ENCODE measurements at regions not wholly inside any gene's neighbourhood (a gene's known extent, or its start where the extent isn't known, plus 50 kb on each side); places are given as distances from the start of the nearest gene placed in this dataset.
A peak's percentile ranks its signal among the peaks of the same experiment; 100 is the strongest.
"Not testable (repeated sequence)": the region's sequence is repeated elsewhere in the genome, so short reads cannot be mapped to it uniquely, and the experiment has no call there.

DNA sequence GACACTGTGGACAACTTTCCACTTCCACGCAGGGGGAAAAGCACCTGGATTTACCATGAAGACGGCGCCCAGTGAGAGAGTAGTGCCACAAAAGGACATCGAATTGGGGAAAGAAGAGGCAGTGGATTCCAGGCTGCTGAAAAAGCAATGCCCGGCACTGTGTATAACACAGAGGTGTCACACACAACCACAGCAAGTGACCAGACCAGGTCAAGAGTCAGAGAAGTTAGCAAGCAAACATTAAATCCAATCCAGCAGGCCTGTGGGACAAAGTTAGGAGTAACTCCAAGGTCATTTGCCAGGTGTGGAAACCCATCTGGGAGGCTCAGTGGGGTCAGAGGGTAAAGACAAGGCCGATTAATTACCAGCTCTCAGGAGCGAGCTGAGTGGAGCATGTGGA, 227.6 kb downstream of the BCL2L11 start:
- DNase-seq; H3K27me3 ChIP-seq (ENCODE audit: control insufficient read depth in 3 of 3, insufficient read depth in 3 of 3, low read length in 2 of 3); H3K9ac ChIP-seq (ENCODE audit: insufficient read depth in 1 of 2, low read length in 2 of 2); H3K4me3 ChIP-seq; H3K36me3 ChIP-seq (ENCODE audit: control insufficient read depth in 4 of 4, insufficient read depth in 4 of 4, low read length in 4 of 4); ATAC-seq (ENCODE audit: insufficient read depth, low FRiP score); H3K27ac ChIP-seq (ENCODE audit: low read depth in 1 of 2, low read length in 1 of 2); H3K4me1 ChIP-seq (ENCODE audit: control insufficient read depth in 5 of 5, insufficient read depth in 5 of 5, low read length in 5 of 5); H3K9me3 ChIP-seq (ENCODE audit: control insufficient read depth in 4 of 4, insufficient read depth in 3 of 4, low read length in 3 of 4): not testable (repeated sequence)
- 80% methylated on average over 1 of the region's 7 CpGs; no CpG with 5 or more reads in 1 of the 2 donors for WGBS, 2 donors

DNA sequence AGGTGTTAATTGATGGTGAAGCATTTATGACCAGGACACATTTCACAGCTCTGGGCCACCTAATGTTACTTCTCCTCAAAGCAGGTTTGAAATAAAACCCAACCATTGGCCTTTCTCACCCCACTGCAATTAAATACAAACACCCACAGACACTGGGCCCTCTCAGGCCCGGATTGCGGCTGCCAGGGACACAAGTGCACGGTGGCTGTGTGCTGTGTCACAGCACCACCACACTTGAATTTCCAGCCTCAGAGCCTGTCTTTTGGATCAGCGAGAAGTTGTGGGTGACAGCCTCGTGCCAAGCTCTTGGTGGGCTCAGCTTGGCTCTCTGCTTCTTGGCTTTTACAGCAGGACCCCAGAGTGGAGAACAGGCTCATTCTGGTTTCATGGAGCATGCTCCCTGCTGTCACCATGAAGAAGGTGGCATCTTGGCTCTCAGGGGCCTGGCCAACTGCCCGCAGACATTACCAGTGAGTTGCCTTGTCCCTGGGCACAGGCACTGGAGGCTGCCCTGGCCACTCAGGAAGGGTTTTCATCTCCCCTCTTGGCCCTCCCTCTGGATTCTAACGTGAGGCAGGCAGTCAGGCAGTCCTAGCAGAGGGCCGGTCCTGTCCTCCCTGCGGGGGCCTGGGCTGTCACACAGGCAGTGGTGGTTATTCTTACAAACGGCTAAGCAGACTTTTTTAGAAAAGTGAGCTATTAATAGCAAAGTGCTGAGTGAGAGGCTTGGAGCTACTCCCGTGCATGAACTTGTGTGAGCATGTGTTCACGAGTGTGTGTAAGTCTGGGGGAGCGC, 234.5 kb downstream of the BCL2L11 start:
- H3K4me1 ChIP-seq (ENCODE audit: control insufficient read depth in 5 of 5, insufficient read depth in 5 of 5, low read length in 5 of 5); H3K9me3 ChIP-seq (ENCODE audit: control insufficient read depth in 4 of 4, insufficient read depth in 3 of 4, low read length in 3 of 4); ATAC-seq (ENCODE audit: insufficient read depth, low FRiP score); H3K27me3 ChIP-seq (ENCODE audit: control insufficient read depth in 3 of 3, insufficient read depth in 3 of 3, low read length in 2 of 3); H3K27ac ChIP-seq (ENCODE audit: low read depth in 1 of 2, low read length in 1 of 2); H3K9ac ChIP-seq (ENCODE audit: insufficient read depth in 1 of 2, low read length in 2 of 2); H3K36me3 ChIP-seq (ENCODE audit: control insufficient read depth in 4 of 4, insufficient read depth in 4 of 4, low read length in 4 of 4); H3K4me3 ChIP-seq: not testable (repeated sequence)
- WGBS, 2 donors = 66% methylated on average over 8 of the region's 13 CpGs
- peak in 2 of 3 donors; percentile 12 to 45 for DNase-seq

DNA sequence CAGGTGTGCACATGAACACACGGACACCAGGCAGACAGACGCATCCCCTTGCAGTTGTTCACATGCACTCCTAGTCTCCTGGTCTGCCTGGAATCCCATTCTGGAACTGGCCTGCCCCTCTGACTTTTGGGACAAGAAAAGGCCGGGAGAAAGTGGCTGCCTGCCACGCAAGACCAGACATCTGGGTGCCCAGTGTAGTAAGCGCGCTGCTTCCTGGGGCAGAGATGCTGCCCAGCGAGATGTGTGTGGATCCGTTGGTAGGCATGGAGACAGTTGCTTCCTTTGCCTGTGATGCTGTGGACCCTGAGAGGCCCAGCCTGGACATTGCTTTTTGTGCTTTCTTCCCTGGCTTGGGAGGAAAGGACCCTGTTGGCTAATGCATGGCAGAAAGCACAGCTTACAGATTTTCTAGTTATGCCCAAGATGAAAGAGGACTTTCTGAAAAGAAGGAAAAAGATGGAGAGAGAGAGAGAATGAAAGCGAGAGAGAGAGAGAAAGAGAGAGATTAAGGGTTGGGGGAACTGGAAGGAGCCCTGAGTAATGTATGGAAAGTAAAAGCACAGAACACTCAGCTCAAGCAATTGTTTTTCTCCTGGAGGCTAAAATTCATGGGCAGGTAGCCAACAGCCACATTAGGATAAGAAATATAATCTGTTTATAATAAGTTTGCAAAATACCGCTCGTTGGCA, 235.3 kb downstream of the BCL2L11 start:
- not testable (repeated sequence) for H3K27ac ChIP-seq (ENCODE audit: low read depth in 1 of 2, low read length in 1 of 2); H3K4me3 ChIP-seq; H3K9ac ChIP-seq (ENCODE audit: insufficient read depth in 1 of 2, low read length in 2 of 2); H3K27me3 ChIP-seq (ENCODE audit: control insufficient read depth in 3 of 3, insufficient read depth in 3 of 3, low read length in 2 of 3); H3K9me3 ChIP-seq (ENCODE audit: control insufficient read depth in 4 of 4, insufficient read depth in 3 of 4, low read length in 3 of 4); ATAC-seq (ENCODE audit: insufficient read depth, low FRiP score); H3K4me1 ChIP-seq (ENCODE audit: control insufficient read depth in 5 of 5, insufficient read depth in 5 of 5, low read length in 5 of 5); H3K36me3 ChIP-seq (ENCODE audit: control insufficient read depth in 4 of 4, insufficient read depth in 4 of 4, low read length in 4 of 4)
- 75 to 84% methylated on average over 7 to 10 of the region's 11 CpGs for WGBS, 2 donors
- peak in 2 of 3 donors; percentile 4 to 14 for DNase-seq

DNA sequence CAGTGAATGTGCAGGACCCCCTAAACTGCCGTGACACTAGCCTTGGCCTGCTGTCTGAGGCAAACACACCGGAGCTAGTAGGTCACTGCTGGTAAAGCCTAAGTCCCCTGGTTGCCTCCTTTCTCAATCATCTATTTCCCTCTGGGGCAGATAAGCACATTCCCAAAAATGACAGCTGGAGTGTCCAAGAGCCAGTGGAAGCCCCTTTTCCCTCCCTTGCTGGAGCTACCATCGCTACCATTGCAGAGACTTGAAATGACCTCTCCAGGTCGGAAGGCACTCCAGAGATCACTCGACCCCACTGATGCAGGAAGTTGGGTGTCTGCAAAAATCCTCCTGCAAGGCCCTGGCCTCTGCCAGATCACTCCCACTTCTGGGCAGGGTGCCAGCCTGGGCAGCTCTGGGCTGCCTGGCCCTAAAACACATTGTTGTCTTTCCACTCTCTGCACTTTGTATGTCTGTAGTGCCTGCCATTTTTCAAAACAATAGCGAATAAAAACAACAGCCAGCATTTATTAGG, 235.9 kb downstream of the BCL2L11 start:
- H3K9ac ChIP-seq (ENCODE audit: insufficient read depth in 1 of 2, low read length in 2 of 2); H3K27ac ChIP-seq (ENCODE audit: low read depth in 1 of 2, low read length in 1 of 2): not testable (repeated sequence)
- peak; percentile 87 for ATAC-seq (ENCODE audit: insufficient read depth, low FRiP score)

DNA sequence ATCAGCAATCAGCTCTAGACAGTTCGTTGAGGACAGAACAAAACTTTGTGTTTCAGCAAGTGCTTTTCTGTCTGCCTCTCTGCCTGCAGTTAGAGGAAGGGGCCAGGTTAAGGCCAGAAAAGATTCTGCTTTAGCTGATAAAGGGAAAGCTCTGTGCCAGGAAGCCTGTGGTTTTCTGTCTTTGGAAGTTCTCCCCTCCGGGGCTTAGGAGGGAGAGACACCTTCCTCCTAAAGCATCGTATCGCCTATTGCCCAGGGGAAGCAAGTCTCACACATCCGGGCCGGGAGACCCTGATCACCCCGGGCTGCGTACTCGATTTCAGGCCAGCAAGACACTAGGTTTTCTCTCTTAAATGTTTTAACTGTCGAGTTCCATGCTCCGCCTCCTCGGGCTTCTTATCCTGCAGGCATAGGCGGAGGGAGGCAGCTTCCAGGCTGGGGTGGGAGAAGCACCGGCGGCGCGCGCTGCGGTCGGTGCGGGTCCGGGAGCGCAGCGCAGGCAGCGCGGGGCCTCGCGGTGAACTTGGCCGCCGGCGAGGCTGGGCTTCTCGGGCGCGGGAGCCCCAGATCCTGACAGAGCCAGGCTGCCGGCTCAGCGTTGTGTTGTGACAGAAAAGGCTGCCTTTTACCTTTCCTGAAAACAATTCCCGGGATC, 245.4 kb downstream of the BCL2L11 start:
- H3K4me1 ChIP-seq (ENCODE audit: control insufficient read depth in 5 of 5, insufficient read depth in 5 of 5, low read length in 5 of 5); H3K4me3 ChIP-seq; H3K9ac ChIP-seq (ENCODE audit: insufficient read depth in 1 of 2, low read length in 2 of 2); H3K36me3 ChIP-seq (ENCODE audit: control insufficient read depth in 4 of 4, insufficient read depth in 4 of 4, low read length in 4 of 4); H3K27ac ChIP-seq (ENCODE audit: low read depth in 1 of 2, low read length in 1 of 2); H3K27me3 ChIP-seq (ENCODE audit: control insufficient read depth in 3 of 3, insufficient read depth in 3 of 3, low read length in 2 of 3); H3K9me3 ChIP-seq (ENCODE audit: control insufficient read depth in 4 of 4, insufficient read depth in 3 of 4, low read length in 3 of 4): not testable (repeated sequence)
- peak; percentile 47 to 67 (median 52) for DNase-seq
- WGBS, 2 donors = 2 to 18% methylated on average over 30 to 34 of the region's 37 CpGs
- peak; percentile 47 for ATAC-seq (ENCODE audit: insufficient read depth, low FRiP score)

More for the DNA sequence above, 235.9 kb downstream of the BCL2L11 start:
- not testable (repeated sequence) for H3K4me3 ChIP-seq; H3K4me1 ChIP-seq (ENCODE audit: control insufficient read depth in 5 of 5, insufficient read depth in 5 of 5, low read length in 5 of 5); H3K27me3 ChIP-seq (ENCODE audit: control insufficient read depth in 3 of 3, insufficient read depth in 3 of 3, low read length in 2 of 3); H3K9me3 ChIP-seq (ENCODE audit: control insufficient read depth in 4 of 4, insufficient read depth in 3 of 4, low read length in 3 of 4); H3K36me3 ChIP-seq (ENCODE audit: control insufficient read depth in 4 of 4, insufficient read depth in 4 of 4, low read length in 4 of 4)
- DNase-seq = peak; percentile 20 to 51 (median 42)
- 18 to 19% methylated on average over 3 to 5 of the region's 6 CpGs for WGBS, 2 donors

DNA sequence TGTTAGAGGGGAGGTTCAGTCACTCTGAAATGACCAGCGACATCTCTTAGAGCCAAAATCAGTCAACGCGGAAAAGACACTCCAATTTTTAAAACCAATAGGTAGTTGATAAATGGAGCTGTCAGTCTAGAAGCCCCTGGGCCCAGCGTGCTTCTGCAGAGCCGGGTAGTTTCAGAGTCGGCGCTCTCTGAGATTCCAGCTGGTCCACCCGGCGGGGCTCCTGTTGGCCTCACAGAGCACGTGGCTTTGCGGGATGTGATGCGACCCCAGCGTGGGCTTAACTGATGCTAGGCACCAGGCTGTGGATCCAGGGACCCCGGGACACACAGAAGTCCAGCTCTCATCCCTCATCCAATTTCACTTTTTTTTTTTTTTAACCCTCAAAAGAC, 245.9 kb downstream of the BCL2L11 start:
- H3K9ac ChIP-seq (ENCODE audit: insufficient read depth in 1 of 2, low read length in 2 of 2) = not testable (repeated sequence)
- WGBS, 2 donors = 46 to 65% methylated on average over 11 to 13 of the region's 14 CpGs

DNA sequence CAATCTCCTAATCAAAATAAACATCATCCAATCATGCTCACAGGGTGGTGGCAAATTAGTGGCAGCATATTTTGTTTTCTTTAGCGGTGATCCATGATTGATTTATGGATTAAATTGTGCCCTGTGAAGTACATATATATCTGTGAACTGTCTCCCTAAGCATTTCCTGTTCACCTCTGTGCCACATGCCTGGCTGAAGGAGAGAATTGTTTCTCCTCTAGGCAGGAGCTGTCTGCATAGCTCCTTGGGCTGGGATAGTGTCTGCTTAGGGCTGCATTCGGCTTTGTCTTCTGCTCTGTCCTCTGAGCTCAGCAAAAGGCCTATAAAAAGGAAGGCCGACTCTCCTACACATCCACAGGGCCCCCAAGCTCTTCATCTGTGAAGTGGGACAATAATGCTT, 246.4 kb downstream of the BCL2L11 start:
- not testable (repeated sequence) for H3K36me3 ChIP-seq (ENCODE audit: control insufficient read depth in 4 of 4, insufficient read depth in 4 of 4, low read length in 4 of 4); H3K9ac ChIP-seq (ENCODE audit: insufficient read depth in 1 of 2, low read length in 2 of 2); ATAC-seq (ENCODE audit: insufficient read depth, low FRiP score); H3K4me3 ChIP-seq; H3K27me3 ChIP-seq (ENCODE audit: control insufficient read depth in 3 of 3, insufficient read depth in 3 of 3, low read length in 2 of 3); DNase-seq; H3K4me1 ChIP-seq (ENCODE audit: control insufficient read depth in 5 of 5, insufficient read depth in 5 of 5, low read length in 5 of 5); H3K9me3 ChIP-seq (ENCODE audit: control insufficient read depth in 4 of 4, insufficient read depth in 3 of 4, low read length in 3 of 4); H3K27ac ChIP-seq (ENCODE audit: low read depth in 1 of 2, low read length in 1 of 2)
- 93 to 98% methylated on average over 3 of the region's 3 CpGs for WGBS, 2 donors

More for the DNA sequence above, 245.9 kb downstream of the BCL2L11 start:
- H3K36me3 ChIP-seq (ENCODE audit: control insufficient read depth in 4 of 4, insufficient read depth in 4 of 4, low read length in 4 of 4); H3K27me3 ChIP-seq (ENCODE audit: control insufficient read depth in 3 of 3, insufficient read depth in 3 of 3, low read length in 2 of 3); H3K4me3 ChIP-seq; H3K27ac ChIP-seq (ENCODE audit: low read depth in 1 of 2, low read length in 1 of 2); ATAC-seq (ENCODE audit: insufficient read depth, low FRiP score); H3K4me1 ChIP-seq (ENCODE audit: control insufficient read depth in 5 of 5, insufficient read depth in 5 of 5, low read length in 5 of 5); H3K9me3 ChIP-seq (ENCODE audit: control insufficient read depth in 4 of 4, insufficient read depth in 3 of 4, low read length in 3 of 4): not testable (repeated sequence)
- DNase-seq = peak in 2 of 3 donors; percentile 7 to 15

DNA sequence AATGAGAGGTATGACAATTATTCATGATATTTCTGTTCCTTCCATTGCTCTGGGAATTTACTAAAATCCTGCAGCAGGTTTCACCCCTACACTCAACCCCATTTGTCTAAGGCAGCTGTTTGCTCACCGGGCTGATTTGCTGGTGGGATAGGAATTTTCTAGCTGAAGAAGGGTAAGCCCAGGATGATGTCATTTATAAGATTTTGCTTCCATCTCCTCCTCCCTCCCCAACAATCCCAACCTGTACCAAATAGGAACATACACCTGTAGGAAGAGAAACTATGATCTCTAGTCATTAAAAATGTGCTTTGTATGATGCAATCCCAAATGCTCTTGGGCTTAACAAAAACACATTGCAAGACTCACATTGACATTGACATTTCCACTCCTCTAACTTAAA, 247.2 kb downstream of the BCL2L11 start:
- not testable (repeated sequence) for H3K4me3 ChIP-seq; H3K36me3 ChIP-seq (ENCODE audit: control insufficient read depth in 4 of 4, insufficient read depth in 4 of 4, low read length in 4 of 4); H3K27ac ChIP-seq (ENCODE audit: low read depth in 1 of 2, low read length in 1 of 2); H3K9ac ChIP-seq (ENCODE audit: insufficient read depth in 1 of 2, low read length in 2 of 2); H3K27me3 ChIP-seq (ENCODE audit: control insufficient read depth in 3 of 3, insufficient read depth in 3 of 3, low read length in 2 of 3); H3K9me3 ChIP-seq (ENCODE audit: control insufficient read depth in 4 of 4, insufficient read depth in 3 of 4, low read length in 3 of 4); DNase-seq; ATAC-seq (ENCODE audit: insufficient read depth, low FRiP score); H3K4me1 ChIP-seq (ENCODE audit: control insufficient read depth in 5 of 5, insufficient read depth in 5 of 5, low read length in 5 of 5)
- 80 to 89% methylated on average over 1 of the region's 1 CpG for WGBS, 2 donors

Measured in lung (tissue), 9 donors.